ENCODE measurements at regions not wholly inside any gene's neighbourhood (a gene's known extent, or its start where the extent isn't known, plus 50 kb on each side); places are given as distances from the start of the nearest gene placed in this dataset.

GRCh38 chr7:25444991-25445390 lies 216.7 kb upstream of the NPVF start:
- 29 to 37% methylated on average over 1 of the region's 1 CpG for WGBS, 2 donors

GRCh38 chr7:25448301-25448700 lies 220.0 kb upstream of the NPVF start:
- TF ChIP-seq CTCF (IDR thresholded peaks at IDR 0.05) = no peak
- Histone ChIP-seq H3K4me3 (no peak overlapping the region), H3K27me3 (no peaks in the 10 kb centered on the region), H3K36me3 (no peaks in the 10 kb centered on the region), H3K27ac (no peak overlapping the region), H3K9me3 (no peaks in the 10 kb centered on the region), H3K4me1 (no peaks in the 10 kb centered on the region)
- ATAC-seq = no peak
- intact Hi-C loops (cut with DNase I) = no loop called here
- 94 to 97% methylated on average over 2 of the region's 2 CpGs for WGBS, 2 donors
- DNase-seq = no peak
- peak; percentile 91 for FAIRE-seq

More at GRCh38 chr7:25444991-25445390, 216.7 kb upstream of the NPVF start:
- ATAC-seq (no peak), FAIRE-seq (no peak), DNase-seq (no peak)
- no peak for TF ChIP-seq CTCF (IDR thresholded peaks at IDR 0.05)
- no peak overlapping the region for H3K27ac ChIP-seq
- no peaks in the 10 kb centered on the region for H3K9me3 ChIP-seq
- H3K4me3 ChIP-seq = no peak overlapping the region
- intact Hi-C loops (cut with DNase I) = no loop called here
- no peaks in the 10 kb centered on the region for H3K4me1 ChIP-seq
- no peaks in the 10 kb centered on the region for H3K27me3 ChIP-seq
- no peaks in the 10 kb centered on the region for H3K36me3 ChIP-seq

GRCh38 chr7:25454020-25454419 lies 225.7 kb upstream of the NPVF start:
- FAIRE-seq (no peak), ATAC-seq (no peak), DNase-seq (no peak)
- WGBS, 2 donors = 64 to 85% methylated on average over 4 of the region's 4 CpGs
- Histone ChIP-seq H3K4me1 (peaks cover 4 to 12% (median 10%) of the 10 kb centered on the region in 3 donors), H3K27ac (no peak overlapping the region), H3K27me3 (no peaks in the 10 kb centered on the region), H3K36me3 (no peaks in the 10 kb centered on the region), H3K9me3 (no peaks in the 10 kb centered on the region), H3K4me3 (no peak overlapping the region)
- no peak for TF ChIP-seq CTCF (IDR thresholded peaks at IDR 0.05)
- intact Hi-C loops (cut with DNase I) = no loop called here

- H3K36me3 ChIP-seq = no peaks in the 10 kb centered on the region
- peak in 3 of 4 donors; percentile 25 to 65 (median 34) for ATAC-seq
- H3K4me1 ChIP-seq = peaks cover 4 to 12% (median 10%) of the 10 kb centered on the region in 3 donors
- H3K9me3 ChIP-seq = no peaks in the 10 kb centered on the region
- 78 to 81% methylated on average over 9 of the region's 9 CpGs for WGBS, 2 donors
- H3K27me3 ChIP-seq = no peaks in the 10 kb centered on the region
- intact Hi-C loops (cut with DNase I) = no loop called here
- no peak for FAIRE-seq
- no peak for DNase-seq
- no peak for TF ChIP-seq CTCF (IDR thresholded peaks at IDR 0.05)
- no peak overlapping the region for H3K4me3 ChIP-seq
- H3K27ac ChIP-seq = no peak overlapping the region
These were observed 226.3 kb upstream of the NPVF start for GRCh38 chr7:25454562-25455041.

- FAIRE-seq = no peak
- WGBS, 2 donors = 81 to 83% methylated on average over 10 of the region's 10 CpGs
- H3K4me1 ChIP-seq = peaks cover 4 to 12% (median 10%) of the 10 kb centered on the region in 3 donors
- DNase-seq = no peak
- H3K9me3 ChIP-seq = no peaks in the 10 kb centered on the region
- no peaks in the 10 kb centered on the region for H3K36me3 ChIP-seq
- H3K27ac ChIP-seq = no peak overlapping the region
- no peaks in the 10 kb centered on the region for H3K27me3 ChIP-seq
- TF ChIP-seq CTCF (IDR thresholded peaks at IDR 0.05) = no peak
- intact Hi-C loops (cut with DNase I) = no loop called here
- H3K4me3 ChIP-seq = no peak overlapping the region
- no peak for ATAC-seq
These were observed 227.5 kb upstream of the NPVF start for GRCh38 chr7:25455683-25456251.
